H1 (cell line): ENCODE measurements at regions not wholly inside any gene's neighbourhood (a gene's known extent, or its start where the extent isn't known, plus 50 kb on each side); places are given as distances from the start of the nearest gene placed in this dataset.

ENCODE experiments used
- CTCF ChIA-PET: fragments of 300-600 bp; sonication (Branson Sonifier 250); formaldehyde crosslinking; loops from one replicate; lab custom pipeline; 2021; ENCODE audit not compliant: partially characterized antibody; lab: Charles Lee
- POLR2A ChIA-PET: fragments of 300-600 bp; sonication (Branson Sonifier 250); formaldehyde crosslinking; loops from one replicate; lab custom pipeline; 2021; ENCODE audit warnings: inconsistent platforms; ENCODE audit not compliant: partially characterized antibody; lab: Charles Lee
- DNase-seq, 2 experiments: peaks; one replicate each; pipeline versions ENCODE4 v3.0.0 to v3.0.0-alpha.2; 2010 to 2022; ENCODE audit warnings: low spot score in 2 of 2, low read depth in 1 of 2, mixed read lengths in 1 of 2
- FAIRE-seq: peaks from 2 replicates; lab custom pipeline; 2011; peaks lifted over from hg19 to GRCh38; lab: Jason Lieb, UNC
- H2AFZ ChIP-seq: 2 replicates; pipeline ENCODE4 v1.8.1; 2012; ENCODE audit warnings: low read length, inconsistent platforms
- H2AK5ac ChIP-seq: 2 replicates; pipeline ENCODE4 v1.6.1; 2013; ENCODE audit warnings: low read depth, low read length
- H2BK120ac ChIP-seq: replicated peaks from 2 replicates; pipeline ENCODE3; 2013; ENCODE audit warnings: low read depth, low read length, inconsistent platforms
- H2BK12ac ChIP-seq: 2 replicates; pipeline ENCODE4 v1.6.1; 2013; ENCODE audit warnings: low read depth, low read length
- H2BK15ac ChIP-seq: 2 replicates; pipeline ENCODE4 v1.6.1; 2013; ENCODE audit warnings: low read length
- H2BK20ac ChIP-seq: 2 replicates; pipeline ENCODE4 v1.6.1; 2013; ENCODE audit warnings: low read length
- H2BK5ac ChIP-seq: 2 replicates; pipeline ENCODE4 v1.6.1; 2013; ENCODE audit warnings: low read depth, low read length
- H3K14ac ChIP-seq: 2 replicates; pipeline ENCODE4 v1.6.1; 2013; ENCODE audit warnings: inconsistent platforms; ENCODE audit not compliant: insufficient read length
- H3K18ac ChIP-seq: 2 replicates; pipeline ENCODE4 v1.6.1; 2013; ENCODE audit warnings: low read length; ENCODE audit errors: extremely low read depth
- H3K23ac ChIP-seq: 2 replicates; pipeline ENCODE4 v1.6.1; 2013; ENCODE audit warnings: inconsistent platforms; ENCODE audit not compliant: insufficient read length
- H3K23me2 ChIP-seq: 2 replicates; pipeline ENCODE4 v1.6.1; 2013; ENCODE audit warnings: low read depth, low read length
- H3K27ac ChIP-seq: 2 replicates; pipeline ENCODE4 v1.6.1; 2011; ENCODE audit warnings: low read depth, low read length, inconsistent platforms
- H3K27me3 ChIP-seq, 4 experiments: replicated peaks in 1 of 4; 1 replicate in 1 of 4; 2 replicates in 3 of 4; pipeline versions ENCODE4 v1.6.1 to v1.8.1; 2011 to 2013; ENCODE audit warnings: low read length in 3 of 4, mild to moderate bottlenecking in 3 of 4, inconsistent platforms in 2 of 4, mixed read lengths in 2 of 4, moderate library complexity in 1 of 4; ENCODE audit not compliant: control insufficient read depth in 3 of 4, insufficient read depth in 3 of 4; ENCODE audit errors: extremely low read depth in 1 of 4
- H3K36me3 ChIP-seq, 4 experiments: 2 replicates each; pipeline versions ENCODE4 v1.6.1 to v1.8.1; 2011 to 2013; ENCODE audit warnings: mild to moderate bottlenecking in 4 of 4, low read length in 3 of 4, moderate library complexity in 2 of 4, control low read depth in 1 of 4, inconsistent platforms in 1 of 4; ENCODE audit not compliant: insufficient read depth in 4 of 4, control insufficient read depth in 2 of 4
- H3K4ac ChIP-seq: replicated peaks from 2 replicates; pipeline ENCODE3; 2013; ENCODE audit warnings: low read length, low read depth, mixed read lengths, inconsistent platforms; ENCODE audit not compliant: insufficient read length
- H3K4me1 ChIP-seq, 4 experiments: replicated peaks in 1 of 4; 1 replicate in 1 of 4; 2 replicates in 3 of 4; pipeline versions ENCODE4 v1.6.1 to v1.8.1; 2011 to 2013; ENCODE audit warnings: low read length in 3 of 4, inconsistent platforms in 2 of 4, mixed read lengths in 1 of 4; ENCODE audit not compliant: insufficient read depth in 4 of 4, control insufficient read depth in 3 of 4
- H3K4me2 ChIP-seq, 2 experiments: 2 replicates each; pipeline versions ENCODE4 v1.6.1 to v1.8.1; 2011 to 2013; ENCODE audit warnings: low read depth in 2 of 2, low read length in 2 of 2, control low read depth in 1 of 2, inconsistent platforms in 1 of 2, mild to moderate bottlenecking in 1 of 2; ENCODE audit not compliant: insufficient read depth in 1 of 2
- H3K4me3 ChIP-seq, 4 experiments: fragments of 200-600, 300-600 bp in 1 of 4; sonication (generic), shearing (Covaris generic), sonication (Bioruptor Twin) in 1 of 4; 2 replicates each; pipeline versions ENCODE4 v1.5.1 to v1.8.1; 2011 to 2016; ENCODE audit warnings: low read length in 4 of 4, low read depth in 3 of 4, control low read depth in 2 of 4, inconsistent platforms in 2 of 4, mild to moderate bottlenecking in 2 of 4, mixed read lengths in 1 of 4, moderate library complexity in 1 of 4; ENCODE audit not compliant: insufficient read depth in 2 of 4; ENCODE audit errors: extremely low read depth in 1 of 4
- H3K56ac ChIP-seq: replicated peaks from 2 replicates; pipeline ENCODE3; 2013; ENCODE audit warnings: low read depth, mild to moderate bottlenecking, mixed read lengths, low read length, inconsistent platforms; ENCODE audit not compliant: insufficient read length
- H3K79me1 ChIP-seq: 2 replicates; pipeline ENCODE4 v1.6.1; 2013; ENCODE audit warnings: low read depth, low read length, control low read depth
- H3K79me2 ChIP-seq, 2 experiments: 2 replicates each; pipeline versions ENCODE4 v1.6.1 to v1.8.1; 2012 to 2013; ENCODE audit warnings: low read length in 2 of 2, mild to moderate bottlenecking in 2 of 2, inconsistent platforms in 1 of 2; ENCODE audit not compliant: insufficient read depth in 2 of 2, control insufficient read depth in 1 of 2
- H3K9ac ChIP-seq, 4 experiments: replicated peaks in 1 of 4; 1 replicate in 1 of 4; 2 replicates in 3 of 4; pipeline versions ENCODE4 v1.6.1 to v1.8.1; 2011 to 2013; ENCODE audit warnings: low read depth in 3 of 4, low read length in 3 of 4, control low read depth in 2 of 4, mild to moderate bottlenecking in 2 of 4, moderate library complexity in 2 of 4, inconsistent platforms in 1 of 4; ENCODE audit errors: extremely low read depth in 1 of 4
- H3K9me3 ChIP-seq, 2 experiments: 2 replicates each; pipeline versions ENCODE4 v1.6.1 to v1.8.1; 2012 to 2013; ENCODE audit warnings: mild to moderate bottlenecking in 2 of 2, moderate library complexity in 2 of 2, control low read depth in 1 of 2, inconsistent platforms in 1 of 2, low read depth in 1 of 2, low read length in 1 of 2, mixed read lengths in 1 of 2; ENCODE audit not compliant: insufficient read depth in 2 of 2
- H4K20me1 ChIP-seq, 2 experiments: replicated peaks in 1 of 2; 2 replicates each; pipeline versions ENCODE3 to v1.8.1; 2011 to 2013; ENCODE audit warnings: inconsistent platforms in 2 of 2, low read length in 2 of 2, mild to moderate bottlenecking in 1 of 2; ENCODE audit not compliant: insufficient read depth in 2 of 2, control insufficient read depth in 1 of 2
- H4K5ac ChIP-seq: 2 replicates; pipeline ENCODE4 v1.6.1; 2013; ENCODE audit warnings: low read length, low read depth, mixed read lengths, inconsistent platforms; ENCODE audit not compliant: insufficient read length
- H4K8ac ChIP-seq: 2 replicates; pipeline ENCODE4 v1.8.0; 2013; ENCODE audit warnings: mild to moderate bottlenecking, moderate library complexity, low read length, inconsistent platforms; ENCODE audit not compliant: insufficient read depth; ENCODE audit errors: extremely low read depth
- H4K91ac ChIP-seq: replicated peaks from 2 replicates; pipeline ENCODE3; 2013; ENCODE audit warnings: low read length, mixed read lengths, inconsistent platforms; ENCODE audit not compliant: insufficient read length
- CBX8 ChIP-seq: fragments of 300-800, 300-1000 bp; sonication (generic); IDR thresholded peaks from 2 replicates; pipeline ENCODE4 v1.7.1; 2016; ENCODE audit warnings: low read depth, low read length, borderline replicate concordance
- CEBPB ChIP-seq: IDR thresholded peaks from 2 replicates; pipeline ENCODE4 v1.6.1; 2012; ENCODE audit warnings: low read depth, low read length
- CREB1 ChIP-seq: IDR thresholded peaks from 2 replicates; pipeline ENCODE4 v1.6.1; 2012; ENCODE audit warnings: inconsistent platforms
- HDAC2 ChIP-seq, 2 experiments: fragments of 300-600 bp in 1 of 2; sonication (generic) in 1 of 2; IDR thresholded peaks; 2 replicates each; pipeline ENCODE4 v1.6.1; 2011 to 2012; ENCODE audit warnings: low read depth in 2 of 2, low read length in 2 of 2, mild to moderate bottlenecking in 2 of 2, moderate library complexity in 2 of 2, borderline replicate concordance in 1 of 2, inconsistent platforms in 1 of 2
- MAFK ChIP-seq: IDR thresholded peaks from 2 replicates; pipeline ENCODE4 v1.6.1; 2012; ENCODE audit warnings: low read depth, mild to moderate bottlenecking, improper control_type of control experiment, low read length
- PHF8 ChIP-seq: fragments of 200-600 bp; sonication (generic); conservative IDR thresholded peaks from 2 replicates; pipeline ENCODE4 v1.7.1; 2012; ENCODE audit warnings: low read depth, mild to moderate bottlenecking, inconsistent platforms, low read length, moderate library complexity
- RXRA ChIP-seq: IDR thresholded peaks from 2 replicates; pipeline ENCODE4 v1.6.1; 2011; ENCODE audit warnings: low read depth, mild to moderate bottlenecking, low read length, moderate library complexity; ENCODE audit not compliant: insufficient read depth

- no peaks in the 10 kb centered on the region for H3K23me2 ChIP-seq
- H3K4me2 ChIP-seq, result no peak overlapping the region
- DNase-seq (no peak), FAIRE-seq (no peak)
- no peak overlapping the region for H2AFZ ChIP-seq
- no peaks in the 10 kb centered on the region for H3K4me1 ChIP-seq
- H4K8ac ChIP-seq, result no peak overlapping the region
- H2BK15ac ChIP-seq, result no peak overlapping the region
- no peak overlapping the region for H3K27ac ChIP-seq
- H4K91ac ChIP-seq, result no peak overlapping the region
- H2BK20ac ChIP-seq, result no peak overlapping the region
- H3K14ac ChIP-seq, result no peak overlapping the region
- ChIA-PET CTCF (interaction anchor here (0.7 to 1.2 kb wide), 2 partner anchors 9 to 228 kb away, joined by 3 read pairs; no protein-coding TSS in a partner anchor), POLR2A (no interaction called here)
- no peak overlapping the region for H2AK5ac ChIP-seq
- H2BK5ac ChIP-seq, result no peak overlapping the region
- H3K79me1 ChIP-seq, result no peaks in the 10 kb centered on the region
- H2BK120ac ChIP-seq, result no peak overlapping the region
- no peak overlapping the region for H3K9ac ChIP-seq
- no peak overlapping the region for H3K56ac ChIP-seq
- H3K4ac ChIP-seq, result no peak overlapping the region
- no peak overlapping the region for H2BK12ac ChIP-seq
- H3K23ac ChIP-seq, result no peak overlapping the region
- no peak for TF ChIP-seq PHF8
- TF ChIP-seq RXRA, result no peak
- no peak for TF ChIP-seq CEBPB
- TF ChIP-seq CREB1, result no peak
- no peak for TF ChIP-seq CBX8
- no peak for TF ChIP-seq MAFK
- TF ChIP-seq HDAC2 (IDR thresholded peaks at IDR 0.05; ENCODE audit: borderline replicate concordance in 1 of 2, low read depth in 2 of 2, low read length in 2 of 2), result no peak
- no peaks in the 10 kb centered on the region for H4K20me1 ChIP-seq
- H3K18ac ChIP-seq, result no peak overlapping the region
- no peak overlapping the region for H3K4me3 ChIP-seq
- no peak overlapping the region for H4K5ac ChIP-seq
- H3K79me2 ChIP-seq, result no peaks in the 10 kb centered on the region
- no peaks in the 10 kb centered on the region for H3K36me3 ChIP-seq
- no peaks in the 10 kb centered on the region for H3K27me3 ChIP-seq
- no peaks in the 10 kb centered on the region for H3K9me3 ChIP-seq
These were observed 1778.2 kb upstream of the PCDH10 start for GRCh38 chr4:131370846-131371245.
